ENCODE measurements at regions not wholly inside any gene's neighbourhood (a gene's known extent, or its start where the extent isn't known, plus 50 kb on each side); places are given as distances from the start of the nearest gene placed in this dataset.

DNA sequence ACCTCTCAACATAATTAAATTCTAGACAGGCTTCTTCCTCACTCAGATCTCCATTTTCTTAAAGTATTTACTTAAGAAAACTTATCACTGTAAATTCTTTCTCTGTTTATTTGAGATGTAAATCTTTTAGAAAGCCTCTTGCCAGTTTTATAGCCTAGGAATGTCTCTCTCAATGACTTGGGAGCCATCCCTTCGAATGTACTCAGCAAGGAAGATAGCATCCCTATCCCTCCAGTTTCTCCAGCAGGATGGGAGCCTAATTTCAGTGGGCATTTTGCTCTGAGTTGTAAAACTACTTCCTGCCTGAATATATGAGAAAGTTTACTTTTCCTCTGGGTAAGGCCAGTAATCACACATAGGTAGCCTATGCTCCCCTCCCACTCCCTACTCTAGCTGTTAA is 558.5 kb upstream of the ARRDC3 start:
- TF ChIP-seq, protein P1, sequence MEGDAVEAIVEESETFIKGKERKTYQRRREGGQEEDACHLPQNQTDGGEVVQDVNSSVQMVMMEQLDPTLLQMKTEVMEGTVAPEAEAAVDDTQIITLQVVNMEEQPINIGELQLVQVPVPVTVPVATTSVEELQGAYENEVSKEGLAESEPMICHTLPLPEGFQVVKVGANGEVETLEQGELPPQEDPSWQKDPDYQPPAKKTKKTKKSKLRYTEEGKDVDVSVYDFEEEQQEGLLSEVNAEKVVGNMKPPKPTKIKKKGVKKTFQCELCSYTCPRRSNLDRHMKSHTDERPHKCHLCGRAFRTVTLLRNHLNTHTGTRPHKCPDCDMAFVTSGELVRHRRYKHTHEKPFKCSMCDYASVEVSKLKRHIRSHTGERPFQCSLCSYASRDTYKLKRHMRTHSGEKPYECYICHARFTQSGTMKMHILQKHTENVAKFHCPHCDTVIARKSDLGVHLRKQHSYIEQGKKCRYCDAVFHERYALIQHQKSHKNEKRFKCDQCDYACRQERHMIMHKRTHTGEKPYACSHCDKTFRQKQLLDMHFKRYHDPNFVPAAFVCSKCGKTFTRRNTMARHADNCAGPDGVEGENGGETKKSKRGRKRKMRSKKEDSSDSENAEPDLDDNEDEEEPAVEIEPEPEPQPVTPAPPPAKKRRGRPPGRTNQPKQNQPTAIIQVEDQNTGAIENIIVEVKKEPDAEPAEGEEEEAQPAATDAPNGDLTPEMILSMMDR (IDR thresholded peaks at IDR 0.05), result no peak
- no peak for TF ChIP-seq ZFX (IDR thresholded peaks at IDR 0.05; ENCODE audit: borderline replicate concordance)
